ENCODE measurements at regions not wholly inside any gene's neighbourhood (a gene's known extent, or its start where the extent isn't known, plus 50 kb on each side); places are given as distances from the start of the nearest gene placed in this dataset.

- Histone ChIP-seq H3K4me3 (ENCODE audit: low read depth in 1 of 2, low read length in 2 of 2) (no peak overlapping the region), H3K27ac (ENCODE audit: low read depth, low read length) (no peak overlapping the region), H3K9me3 (ENCODE audit: control insufficient read depth in 1 of 2, low read length in 2 of 2) (no peaks in the 10 kb centered on the region), H3K36me3 (ENCODE audit: control insufficient read depth in 1 of 2, insufficient read depth in 2 of 2, low read length in 2 of 2) (no peaks in the 10 kb centered on the region), H3K27me3 (ENCODE audit: control insufficient read depth in 1 of 2, insufficient read depth in 2 of 2, low read length in 2 of 2) (no peaks in the 10 kb centered on the region), H3K4me1 (ENCODE audit: control insufficient read depth in 1 of 2, insufficient read depth in 2 of 2, low read length in 2 of 2) (no peaks in the 10 kb centered on the region), H3K9ac (ENCODE audit: low read depth in 1 of 2, low read length in 2 of 2) (no peak overlapping the region)
These were observed 171.1 kb downstream of the LARP7 start for GRCh38 chr4:112808001-112808400.

- no peaks in the 10 kb centered on the region for H3K27me3 ChIP-seq (ENCODE audit: control insufficient read depth in 1 of 2, insufficient read depth in 2 of 2, low read length in 2 of 2)
These were observed 176.8 kb downstream of the LARP7 start for GRCh38 chr4:112813790-112814189.

GRCh38 chr4:112817933-112818593 lies 181.1 kb downstream of the LARP7 start:
- no peaks in the 10 kb centered on the region for H3K36me3 ChIP-seq (ENCODE audit: control insufficient read depth in 1 of 2, insufficient read depth in 2 of 2, low read length in 2 of 2)
- no peaks in the 10 kb centered on the region for H3K9me3 ChIP-seq (ENCODE audit: control insufficient read depth in 1 of 2, low read length in 2 of 2)
- H3K27me3 ChIP-seq (ENCODE audit: control insufficient read depth in 1 of 2, insufficient read depth in 2 of 2, low read length in 2 of 2), result no peaks in the 10 kb centered on the region
- H3K27ac ChIP-seq (ENCODE audit: low read depth, low read length), result no peak overlapping the region
- no peaks in the 10 kb centered on the region for H3K4me1 ChIP-seq (ENCODE audit: control insufficient read depth in 1 of 2, insufficient read depth in 2 of 2, low read length in 2 of 2)
- peak overlapping the region; percentile 21 to 46 for H3K4me3 ChIP-seq (ENCODE audit: low read depth in 1 of 2, low read length in 2 of 2)
- no peak overlapping the region for H3K9ac ChIP-seq (ENCODE audit: low read depth in 1 of 2, low read length in 2 of 2)

More at GRCh38 chr4:112813790-112814189, 176.8 kb downstream of the LARP7 start:
- Histone ChIP-seq H3K9me3 (ENCODE audit: control insufficient read depth in 1 of 2, low read length in 2 of 2) (no peaks in the 10 kb centered on the region), H3K4me1 (ENCODE audit: control insufficient read depth in 1 of 2, insufficient read depth in 2 of 2, low read length in 2 of 2) (no peaks in the 10 kb centered on the region), H3K36me3 (ENCODE audit: control insufficient read depth in 1 of 2, insufficient read depth in 2 of 2, low read length in 2 of 2) (no peaks in the 10 kb centered on the region), H3K27ac (ENCODE audit: low read depth, low read length) (no peak overlapping the region), H3K4me3 (ENCODE audit: low read depth in 1 of 2, low read length in 2 of 2) (no peak overlapping the region), H3K9ac (ENCODE audit: low read depth in 1 of 2, low read length in 2 of 2) (no peak overlapping the region)

- H3K9me3 ChIP-seq (ENCODE audit: control insufficient read depth in 1 of 2, low read length in 2 of 2), result no peaks in the 10 kb centered on the region
- H3K4me1 ChIP-seq (ENCODE audit: control insufficient read depth in 1 of 2, insufficient read depth in 2 of 2, low read length in 2 of 2), result no peaks in the 10 kb centered on the region
- no peak overlapping the region for H3K27ac ChIP-seq (ENCODE audit: low read depth, low read length)
- H3K9ac ChIP-seq (ENCODE audit: low read depth in 1 of 2, low read length in 2 of 2), result no peak overlapping the region
- H3K36me3 ChIP-seq (ENCODE audit: control insufficient read depth in 1 of 2, insufficient read depth in 2 of 2, low read length in 2 of 2), result no peaks in the 10 kb centered on the region
- H3K4me3 ChIP-seq (ENCODE audit: low read depth in 1 of 2, low read length in 2 of 2), result peak overlapping the region in 1 of 2 donors; percentile 21
- H3K27me3 ChIP-seq (ENCODE audit: control insufficient read depth in 1 of 2, insufficient read depth in 2 of 2, low read length in 2 of 2), result no peaks in the 10 kb centered on the region
These were observed 181.6 kb downstream of the LARP7 start for GRCh38 chr4:112818594-112818965.

GRCh38 chr4:112819729-112820128 lies 182.8 kb downstream of the LARP7 start:
- no peaks in the 10 kb centered on the region for H3K4me1 ChIP-seq (ENCODE audit: control insufficient read depth in 1 of 2, insufficient read depth in 2 of 2, low read length in 2 of 2)
- H3K27me3 ChIP-seq (ENCODE audit: control insufficient read depth in 1 of 2, insufficient read depth in 2 of 2, low read length in 2 of 2), result no peaks in the 10 kb centered on the region
- H3K9me3 ChIP-seq (ENCODE audit: control insufficient read depth in 1 of 2, low read length in 2 of 2), result no peaks in the 10 kb centered on the region
- no peaks in the 10 kb centered on the region for H3K36me3 ChIP-seq (ENCODE audit: control insufficient read depth in 1 of 2, insufficient read depth in 2 of 2, low read length in 2 of 2)
- no peak overlapping the region for H3K27ac ChIP-seq (ENCODE audit: low read depth, low read length)
- H3K4me3 ChIP-seq (ENCODE audit: low read depth in 1 of 2, low read length in 2 of 2), result no peak overlapping the region
- H3K9ac ChIP-seq (ENCODE audit: low read depth in 1 of 2, low read length in 2 of 2), result no peak overlapping the region

GRCh38 chr4:112823156-112823555 lies 186.2 kb downstream of the LARP7 start:
- Histone ChIP-seq H3K27ac (ENCODE audit: low read depth, low read length) (no peak overlapping the region), H3K9me3 (ENCODE audit: control insufficient read depth in 1 of 2, low read length in 2 of 2) (no peaks in the 10 kb centered on the region), H3K4me1 (ENCODE audit: control insufficient read depth in 1 of 2, insufficient read depth in 2 of 2, low read length in 2 of 2) (no peaks in the 10 kb centered on the region), H3K9ac (ENCODE audit: low read depth in 1 of 2, low read length in 2 of 2) (no peak overlapping the region), H3K27me3 (ENCODE audit: control insufficient read depth in 1 of 2, insufficient read depth in 2 of 2, low read length in 2 of 2) (no peaks in the 10 kb centered on the region), H3K4me3 (ENCODE audit: low read depth in 1 of 2, low read length in 2 of 2) (no peak overlapping the region), H3K36me3 (ENCODE audit: control insufficient read depth in 1 of 2, insufficient read depth in 2 of 2, low read length in 2 of 2) (no peaks in the 10 kb centered on the region)

- Histone ChIP-seq H3K27me3 (ENCODE audit: control insufficient read depth in 1 of 2, insufficient read depth in 2 of 2, low read length in 2 of 2) (no peaks in the 10 kb centered on the region), H3K9me3 (ENCODE audit: control insufficient read depth in 1 of 2, low read length in 2 of 2) (no peaks in the 10 kb centered on the region), H3K27ac (ENCODE audit: low read depth, low read length) (no peak overlapping the region), H3K4me3 (ENCODE audit: low read depth in 1 of 2, low read length in 2 of 2) (no peak overlapping the region), H3K9ac (ENCODE audit: low read depth in 1 of 2, low read length in 2 of 2) (no peak overlapping the region), H3K4me1 (ENCODE audit: control insufficient read depth in 1 of 2, insufficient read depth in 2 of 2, low read length in 2 of 2) (no peaks in the 10 kb centered on the region), H3K36me3 (ENCODE audit: control insufficient read depth in 1 of 2, insufficient read depth in 2 of 2, low read length in 2 of 2) (no peaks in the 10 kb centered on the region)
These were observed 186.7 kb downstream of the LARP7 start for GRCh38 chr4:112823606-112824005.

- H3K27me3 ChIP-seq (ENCODE audit: control insufficient read depth in 1 of 2, insufficient read depth in 2 of 2, low read length in 2 of 2), result no peaks in the 10 kb centered on the region
- H3K9ac ChIP-seq (ENCODE audit: low read depth in 1 of 2, low read length in 2 of 2), result no peak overlapping the region
- H3K4me3 ChIP-seq (ENCODE audit: low read depth in 1 of 2, low read length in 2 of 2), result no peak overlapping the region
- H3K4me1 ChIP-seq (ENCODE audit: control insufficient read depth in 1 of 2, insufficient read depth in 2 of 2, low read length in 2 of 2), result no peaks in the 10 kb centered on the region
- no peaks in the 10 kb centered on the region for H3K9me3 ChIP-seq (ENCODE audit: control insufficient read depth in 1 of 2, low read length in 2 of 2)
- no peaks in the 10 kb centered on the region for H3K36me3 ChIP-seq (ENCODE audit: control insufficient read depth in 1 of 2, insufficient read depth in 2 of 2, low read length in 2 of 2)
- no peak overlapping the region for H3K27ac ChIP-seq (ENCODE audit: low read depth, low read length)
These were observed 193.9 kb downstream of the LARP7 start for GRCh38 chr4:112830753-112831386.

- H3K9ac ChIP-seq (ENCODE audit: low read depth in 1 of 2, low read length in 2 of 2), result no peak overlapping the region
- no peaks in the 10 kb centered on the region for H3K27me3 ChIP-seq (ENCODE audit: control insufficient read depth in 1 of 2, insufficient read depth in 2 of 2, low read length in 2 of 2)
- no peaks in the 10 kb centered on the region for H3K36me3 ChIP-seq (ENCODE audit: control insufficient read depth in 1 of 2, insufficient read depth in 2 of 2, low read length in 2 of 2)
- no peak overlapping the region for H3K4me3 ChIP-seq (ENCODE audit: low read depth in 1 of 2, low read length in 2 of 2)
- no peak overlapping the region for H3K27ac ChIP-seq (ENCODE audit: low read depth, low read length)
- no peaks in the 10 kb centered on the region for H3K9me3 ChIP-seq (ENCODE audit: control insufficient read depth in 1 of 2, low read length in 2 of 2)
- no peaks in the 10 kb centered on the region for H3K4me1 ChIP-seq (ENCODE audit: control insufficient read depth in 1 of 2, insufficient read depth in 2 of 2, low read length in 2 of 2)
These were observed 195.6 kb downstream of the LARP7 start for GRCh38 chr4:112832493-112832892.

- H3K4me3 ChIP-seq (ENCODE audit: low read depth in 1 of 2, low read length in 2 of 2), result no peak overlapping the region
- no peak overlapping the region for H3K27ac ChIP-seq (ENCODE audit: low read depth, low read length)
- no peak overlapping the region for H3K9ac ChIP-seq (ENCODE audit: low read depth in 1 of 2, low read length in 2 of 2)
- no peaks in the 10 kb centered on the region for H3K9me3 ChIP-seq (ENCODE audit: control insufficient read depth in 1 of 2, low read length in 2 of 2)
- no peaks in the 10 kb centered on the region for H3K27me3 ChIP-seq (ENCODE audit: control insufficient read depth in 1 of 2, insufficient read depth in 2 of 2, low read length in 2 of 2)
- no peaks in the 10 kb centered on the region for H3K4me1 ChIP-seq (ENCODE audit: control insufficient read depth in 1 of 2, insufficient read depth in 2 of 2, low read length in 2 of 2)
- H3K36me3 ChIP-seq (ENCODE audit: control insufficient read depth in 1 of 2, insufficient read depth in 2 of 2, low read length in 2 of 2), result no peaks in the 10 kb centered on the region
These were observed 200.0 kb downstream of the LARP7 start for GRCh38 chr4:112836895-112837294.
